Karpas-422 (cell line): ENCODE measurements at regions not wholly inside any gene's neighbourhood (a gene's known extent, or its start where the extent isn't known, plus 50 kb on each side); places are given as distances from the start of the nearest gene placed in this dataset.
A peak's percentile ranks its signal among the peaks of the same experiment; 100 is the strongest.
"Not testable (repeated sequence)": the region's sequence is repeated elsewhere in the genome, so short reads cannot be mapped to it uniquely, and the experiment has no call there.

Source experiments
- DNase-seq: peaks from one replicate; pipeline ENCODE4 v3.0.0-alpha.2; 2015
- H2AFZ ChIP-seq: fragments of 200-600 bp; sonication (generic); 2 replicates; pipeline ENCODE4 v1.6.1; 2014; ENCODE audit warnings: antibody characterized with exemption, low read length, mixed read lengths
- H3K27ac ChIP-seq: fragments of 200-600 bp; sonication (generic); 2 replicates; pipeline ENCODE4 v1.5.1; 2014; ENCODE audit warnings: mild to moderate bottlenecking, low read length, moderate library complexity
- H3K27me3 ChIP-seq: fragments of 200-600 bp; sonication (generic); 2 replicates; pipeline ENCODE4 v1.6.1; 2014; ENCODE audit warnings: low read length, mixed read lengths
- H3K36me3 ChIP-seq: fragments of 200-600 bp; sonication (generic); 2 replicates; pipeline ENCODE4 v1.6.1; 2014; ENCODE audit warnings: low read length, mixed read lengths; ENCODE audit not compliant: insufficient read depth
- H3K4me1 ChIP-seq: fragments of 200-600 bp; sonication (generic); 2 replicates; pipeline ENCODE4 v1.6.1; 2014; ENCODE audit warnings: mild to moderate bottlenecking, low read length, mixed read lengths
- H3K4me2 ChIP-seq: fragments of 200-600 bp; sonication (generic); 2 replicates; pipeline ENCODE4 v1.6.1; 2014; ENCODE audit warnings: low read length, low read depth, mild to moderate bottlenecking; ENCODE audit not compliant: poor library complexity, severe bottlenecking
- H3K4me3 ChIP-seq: fragments of 200-600 bp; sonication (generic); 2 replicates; pipeline ENCODE4 v1.5.1; 2014; ENCODE audit warnings: mild to moderate bottlenecking, antibody characterized with exemption, low read length, mixed read lengths
- H3K79me2 ChIP-seq: fragments of 200-600 bp; sonication (generic); 2 replicates; pipeline ENCODE4 v1.6.1; 2014; ENCODE audit warnings: mild to moderate bottlenecking, low read length, mixed read lengths
- H3K9ac ChIP-seq: fragments of 200-600 bp; sonication (generic); 2 replicates; pipeline ENCODE4 v1.6.0; 2014; ENCODE audit warnings: low read length
- H3K9me2 ChIP-seq: fragments of 200-600 bp; sonication (generic), shearing (Covaris generic); replicated peaks from 2 replicates; pipeline ENCODE4 v1.6.0; 2014; ENCODE audit warnings: mild to moderate bottlenecking, low read length, moderate library complexity; ENCODE audit not compliant: insufficient read depth
- H3K9me3 ChIP-seq: fragments of 300-700, 200-600 bp; sonication (generic); 2 replicates; pipeline ENCODE4 v1.6.1; 2014; ENCODE audit warnings: low read length, mixed read lengths
- H4K20me1 ChIP-seq: fragments of 200-600 bp; sonication (generic); 2 replicates; pipeline ENCODE4 v1.6.1; 2014; ENCODE audit warnings: mild to moderate bottlenecking, antibody characterized with exemption, low read length, low read depth; ENCODE audit not compliant: insufficient read depth

DNA sequence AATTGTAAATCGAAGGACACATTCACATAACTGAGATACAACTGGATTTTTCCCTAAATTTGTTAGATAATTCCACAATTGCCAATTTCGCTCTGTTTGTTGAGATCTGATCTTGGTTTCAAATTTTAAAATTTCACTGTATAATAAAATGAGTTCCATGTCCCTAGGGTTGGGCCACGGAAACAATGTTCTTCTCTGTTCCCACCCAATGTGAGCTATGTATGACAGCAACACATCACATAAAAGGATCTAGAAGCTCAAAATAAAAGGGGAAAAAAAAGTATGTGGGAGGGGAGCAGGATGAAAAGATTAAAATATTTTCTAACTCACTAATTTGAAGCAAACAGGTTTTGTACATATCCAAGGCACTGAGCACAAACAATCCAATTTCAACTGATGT is 287.8 kb upstream of the MKLN1 start:
- Histone ChIP-seq H4K20me1 (no peaks in the 10 kb centered on the region), H3K9me2 (no peaks in the 10 kb centered on the region), H3K79me2 (peaks cover 86% of the 10 kb centered on the region), H3K27me3 (no peaks in the 10 kb centered on the region), H3K4me1 (peaks cover 16% of the 10 kb centered on the region), H3K9ac (no peak overlapping the region), H3K9me3 (no peaks in the 10 kb centered on the region), H3K36me3 (0 out of 2 replicates have a peak, but pooled peaks cover under 1% of the 10 kb centered on the region), H3K4me2 (no peak overlapping the region), H2AFZ (no peak overlapping the region), H3K27ac (no peak overlapping the region), H3K4me3 (no peak overlapping the region)
- no peak for DNase-seq

GRCh38 chr7:131040467-131040932 is 287.2 kb upstream of the MKLN1 start:
- H3K9me2 ChIP-seq: no peaks in the 10 kb centered on the region
- no peaks in the 10 kb centered on the region; the same call in 1 of the 2 replicates for H3K9me3 ChIP-seq
- peak; percentile 87 for DNase-seq
- H3K36me3 ChIP-seq: peaks cover 6% of the 10 kb centered on the region
- no peak overlapping the region for H3K4me3 ChIP-seq
- no peaks in the 10 kb centered on the region for H3K27me3 ChIP-seq
- peaks cover 86% of the 10 kb centered on the region for H3K79me2 ChIP-seq
- H2AFZ ChIP-seq: no peak overlapping the region
- H3K9ac ChIP-seq: no peak overlapping the region
- H3K4me1 ChIP-seq: peaks cover 16% of the 10 kb centered on the region
- H3K4me2 ChIP-seq: no peak overlapping the region
- peaks cover 2% of the 10 kb centered on the region; the same call in 1 of the 2 replicates for H4K20me1 ChIP-seq
- H3K27ac ChIP-seq: no peak overlapping the region

DNA sequence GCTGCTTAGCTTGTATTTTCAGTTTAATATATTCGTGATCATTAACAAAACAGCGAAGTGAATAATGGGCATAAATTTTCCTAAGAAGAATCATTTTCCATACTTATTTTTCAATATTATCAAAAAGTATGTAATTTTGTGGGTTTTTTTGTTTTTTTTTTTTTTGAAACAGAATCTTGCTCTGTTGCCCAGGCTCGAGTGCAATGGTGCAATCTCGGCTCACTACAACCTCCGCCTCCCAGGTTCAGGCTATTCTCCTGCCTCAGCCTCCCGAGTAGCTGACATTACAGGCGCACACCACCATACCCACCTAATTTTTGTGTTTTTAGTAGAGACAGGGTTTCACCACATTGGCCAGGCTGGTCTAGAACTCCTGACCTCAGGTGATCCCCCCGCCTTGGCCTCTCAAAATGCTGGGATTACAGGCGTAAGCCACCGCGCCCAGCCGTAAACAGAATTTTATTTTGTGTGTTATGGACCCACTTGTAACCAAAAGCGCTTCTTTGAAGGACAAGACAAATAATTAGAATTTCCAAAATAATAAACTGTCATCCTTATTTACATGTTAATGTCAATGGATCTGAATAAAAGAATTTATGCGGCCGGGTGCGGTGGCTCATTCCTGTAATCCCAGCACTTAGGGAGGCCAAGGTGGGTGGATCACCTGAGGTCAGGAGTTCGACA is 286.5 kb upstream of the MKLN1 start:
- not testable (repeated sequence) for H3K9ac ChIP-seq, H4K20me1 ChIP-seq, H3K36me3 ChIP-seq, H3K9me2 ChIP-seq, H3K4me2 ChIP-seq, H2AFZ ChIP-seq, DNase-seq, H3K27me3 ChIP-seq, H3K9me3 ChIP-seq, H3K4me3 ChIP-seq, H3K27ac ChIP-seq
- peaks cover 87% of the 10 kb centered on the region for H3K79me2 ChIP-seq
- H3K4me1 ChIP-seq: peaks cover 13% of the 10 kb centered on the region; the same call in 1 of the 2 replicates

DNA sequence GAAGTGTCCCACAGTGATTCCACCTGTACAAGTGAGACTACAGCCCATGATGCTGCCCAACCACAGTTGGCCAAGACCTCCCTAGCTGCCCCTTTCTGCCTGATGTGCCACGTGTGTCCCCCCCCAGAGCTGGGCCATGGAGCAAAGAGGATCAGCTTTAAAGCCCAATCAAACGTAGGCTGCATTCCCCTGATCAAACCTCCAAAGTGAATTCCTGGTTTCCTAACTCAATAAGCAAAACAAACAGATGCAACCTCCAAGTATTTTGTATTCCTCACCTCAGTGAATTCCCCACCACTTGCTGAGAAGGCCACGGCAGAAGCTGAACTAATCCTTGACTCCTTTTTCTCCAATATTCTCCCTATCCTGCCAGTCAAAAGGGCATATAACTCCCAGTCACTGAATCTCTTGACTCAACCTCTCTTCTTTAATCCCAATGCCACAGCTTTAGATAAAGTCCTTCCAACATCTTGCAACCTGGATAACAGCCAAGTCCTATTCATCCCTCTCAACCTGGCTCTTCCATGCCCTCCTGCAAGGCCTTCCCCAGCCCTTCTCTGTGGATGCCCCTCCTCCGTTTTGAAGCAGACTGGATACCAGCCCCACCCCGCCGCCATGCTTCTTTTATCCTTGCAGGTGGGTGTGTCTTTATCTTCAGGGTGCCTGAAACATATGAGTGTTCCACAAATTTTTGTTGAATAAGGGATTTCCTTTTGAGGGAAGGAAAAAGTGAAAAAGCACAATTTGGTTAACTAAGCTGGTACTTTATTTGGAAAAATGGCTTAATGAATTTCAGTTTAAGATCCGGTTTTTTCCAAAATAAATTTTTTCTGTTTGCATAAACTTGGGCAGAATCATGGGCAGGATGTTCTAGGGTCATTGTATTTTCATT is 285.2 kb upstream of the MKLN1 start:
- peaks cover 23% of the 10 kb centered on the region for H3K36me3 ChIP-seq
- peaks cover 89% of the 10 kb centered on the region for H3K79me2 ChIP-seq
- no peaks in the 10 kb centered on the region for H3K9me2 ChIP-seq
- no peak overlapping the region for H3K9ac ChIP-seq
- no peaks in the 10 kb centered on the region; the same call in 1 of the 2 replicates for H3K9me3 ChIP-seq
- no peak overlapping the region for H3K4me2 ChIP-seq
- peaks cover 12% of the 10 kb centered on the region; the same call in 1 of the 2 replicates for H3K4me1 ChIP-seq
- no peaks in the 10 kb centered on the region for H3K27me3 ChIP-seq
- no peak overlapping the region for H3K4me3 ChIP-seq
- H3K27ac ChIP-seq: no peak overlapping the region
- H4K20me1 ChIP-seq: peaks cover 4% of the 10 kb centered on the region; the same call in 1 of the 2 replicates
- DNase-seq: no peak
- no peak overlapping the region for H2AFZ ChIP-seq

DNA sequence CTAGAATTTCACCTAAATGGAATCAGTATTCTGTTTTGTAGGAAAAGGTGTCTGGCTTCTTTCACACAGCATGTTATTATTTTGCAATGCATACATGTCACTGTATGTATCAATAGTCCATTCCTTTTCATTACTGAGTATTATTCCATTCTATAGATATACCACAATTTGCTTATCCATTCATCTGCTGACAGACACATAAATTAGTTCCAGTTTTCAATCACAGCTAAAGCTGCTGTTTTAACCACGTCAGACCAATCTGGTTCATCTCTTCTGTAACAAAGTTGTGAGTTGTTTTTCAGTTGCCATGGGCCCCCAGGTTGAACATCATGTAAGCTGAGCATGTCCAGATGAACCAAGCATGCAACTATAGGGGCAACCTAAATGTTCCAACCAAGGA is 282.1 kb upstream of the MKLN1 start:
- H3K79me2 ChIP-seq: peaks cover 90% of the 10 kb centered on the region

GRCh38 chr7:131046246-131046645 is 281.4 kb upstream of the MKLN1 start:
- H3K27me3 ChIP-seq: no peaks in the 10 kb centered on the region
- no peak overlapping the region for H2AFZ ChIP-seq
- no peak overlapping the region for H3K9ac ChIP-seq
- H3K27ac ChIP-seq: no peak overlapping the region
- no peak for DNase-seq
- no peak overlapping the region for H3K4me3 ChIP-seq
- peaks cover 4% of the 10 kb centered on the region; the same call in 1 of the 2 replicates for H4K20me1 ChIP-seq
- H3K9me2 ChIP-seq: no peaks in the 10 kb centered on the region
- H3K9me3 ChIP-seq: no peaks in the 10 kb centered on the region; the same call in 1 of the 2 replicates
- peaks cover 91% of the 10 kb centered on the region for H3K79me2 ChIP-seq
- H3K4me2 ChIP-seq: no peak overlapping the region
- peaks cover 51% of the 10 kb centered on the region for H3K36me3 ChIP-seq
- peaks cover 10% of the 10 kb centered on the region for H3K4me1 ChIP-seq

More for the DNA sequence above, 282.1 kb upstream of the MKLN1 start:
- no peaks in the 10 kb centered on the region for H3K9me2 ChIP-seq
- no peak overlapping the region for H2AFZ ChIP-seq
- H3K9me3 ChIP-seq: no peaks in the 10 kb centered on the region; the same call in 1 of the 2 replicates
- H3K36me3 ChIP-seq: peaks cover 45% of the 10 kb centered on the region
- DNase-seq: no peak
- no peak overlapping the region for H3K27ac ChIP-seq
- H3K27me3 ChIP-seq: no peaks in the 10 kb centered on the region
- no peak overlapping the region for H3K9ac ChIP-seq
- no peak overlapping the region for H3K4me2 ChIP-seq
- H3K4me3 ChIP-seq: no peak overlapping the region
- peaks cover 8% of the 10 kb centered on the region for H3K4me1 ChIP-seq
- H4K20me1 ChIP-seq: peaks cover 4% of the 10 kb centered on the region; the same call in 1 of the 2 replicates

GRCh38 chr7:131047651-131048304 is 279.9 kb upstream of the MKLN1 start:
- no peak for DNase-seq
- Histone ChIP-seq H3K9me2 (no peaks in the 10 kb centered on the region), H2AFZ (no peak overlapping the region), H4K20me1 (peaks cover 4% of the 10 kb centered on the region; the same call in 1 of the 2 replicates), H3K36me3 (peaks cover 61% of the 10 kb centered on the region), H3K27me3 (no peaks in the 10 kb centered on the region), H3K27ac (no peak overlapping the region), H3K9ac (no peak overlapping the region), H3K79me2 (peaks cover 86% of the 10 kb centered on the region), H3K4me1 (peaks cover 18% of the 10 kb centered on the region), H3K4me3 (no peak overlapping the region), H3K9me3 (no peaks in the 10 kb centered on the region; the same call in 1 of the 2 replicates), H3K4me2 (no peak overlapping the region)
